K562 (cell line): ENCODE measurements at regions not wholly inside any gene's neighbourhood (a gene's known extent, or its start where the extent isn't known, plus 50 kb on each side); places are given as distances from the start of the nearest gene placed in this dataset.

Source experiments
- ATAC-seq: fragments of 200-7000 bp; cut with Tn5 transposase; 3 replicates; pipeline ENCODE4 v1.9.1; 2020; ENCODE audit warnings: moderate library complexity
- BruUV-seq: library from RNA; stranded (reverse); fragments of 400-500 nt; replicated peaks from 2 replicates; lab custom pipeline; 2021; lab: Mats Ljungman, UMichigan
- CTCF ChIA-PET: fragments of 300-600 bp; formaldehyde crosslinking; extraction: SDS; loops from one replicate; lab custom pipeline; 2021; ENCODE audit warnings: low intra/inter-chr PET ratio; lab: Yijun Ruan, JAX
- POLR2A ChIA-PET: fragments of 300-600, 350-650 bp; sonication (Branson Sonifier 250); formaldehyde crosslinking; extraction: SDS; loops from one replicate; lab custom pipeline; 2021; ENCODE audit warnings: antibody characterized with exemption, inconsistent platforms; lab: Yijun Ruan, JAX
- DNase-seq, 4 experiments: peaks; one replicate each; pipeline versions ENCODE4 v3.0.0 to v3.0.0-alpha.2; 2011 to 2018; ENCODE audit warnings: low spot score in 3 of 4, mixed read lengths in 3 of 4; ENCODE audit errors: extremely low read depth in 1 of 4
- FAIRE-seq: peaks from 2 replicates; lab custom pipeline; 2011; peaks lifted over from hg19 to GRCh38; lab: Jason Lieb, UNC
- H2AFZ ChIP-seq: 2 replicates; pipeline ENCODE4 v1.6.0; 2011; ENCODE audit warnings: low read depth, low read length, control low read depth, inconsistent platforms
- H3K27ac ChIP-seq: fragments of 200-600 bp; 3 replicates; pipeline ENCODE4 v1.8.0; 2011; ENCODE audit warnings: low read depth, mild to moderate bottlenecking, control low read depth, inconsistent platforms, low read length, moderate library complexity, mixed read lengths; ENCODE audit errors: extremely low read depth
- H3K27me3 ChIP-seq, 2 experiments: fragments of 300-600 bp in 1 of 2; 2 replicates in 1 of 2; 3 replicates in 1 of 2; pipeline versions ENCODE4 v1.6.0 to v1.8.0; 2011; ENCODE audit warnings: inconsistent platforms in 2 of 2, low read length in 2 of 2, mild to moderate bottlenecking in 1 of 2, mixed read lengths in 1 of 2, moderate library complexity in 1 of 2; ENCODE audit not compliant: control insufficient read depth in 2 of 2, insufficient read depth in 2 of 2
- H3K36me3 ChIP-seq: fragments of 300-600 bp; 3 replicates; pipeline ENCODE4 v1.8.0; 2011; ENCODE audit warnings: mild to moderate bottlenecking, low read length, inconsistent platforms; ENCODE audit not compliant: control insufficient read depth, insufficient read depth
- H3K4me1 ChIP-seq, 2 experiments: fragments of 200-600 bp in 1 of 2; replicated peaks in 1 of 2; 2 replicates in 1 of 2; 3 replicates in 1 of 2; pipeline versions ENCODE4 v1.5.1 to v1.8.0; 2011; ENCODE audit warnings: inconsistent platforms in 2 of 2, low read length in 2 of 2, mild to moderate bottlenecking in 1 of 2, mixed read lengths in 1 of 2, moderate library complexity in 1 of 2; ENCODE audit not compliant: control insufficient read depth in 2 of 2, insufficient read depth in 2 of 2
- H3K4me2 ChIP-seq: 2 replicates; pipeline ENCODE4 v1.6.1; 2011; ENCODE audit warnings: low read length, control low read depth, inconsistent platforms, mixed read lengths; ENCODE audit not compliant: insufficient read depth
- H3K4me3 ChIP-seq: fragments of 200-600 bp; sonication (generic), shearing (Covaris generic); 2 replicates; pipeline ENCODE4 v1.5.1; 2016; ENCODE audit warnings: control low read depth, inconsistent platforms
- H3K79me2 ChIP-seq: fragments of 200-600 bp; 3 replicates; pipeline ENCODE4 v1.8.0; 2011; ENCODE audit warnings: low read length, inconsistent platforms; ENCODE audit not compliant: control insufficient read depth, insufficient read depth
- H3K9ac ChIP-seq, 2 experiments: 2 replicates each; pipeline versions ENCODE4 v1.6.0 to v1.6.1; 2011; ENCODE audit warnings: low read depth in 2 of 2, low read length in 2 of 2, control low read depth in 1 of 2, inconsistent platforms in 1 of 2, mild to moderate bottlenecking in 1 of 2, mixed read lengths in 1 of 2; ENCODE audit not compliant: insufficient read depth in 1 of 2
- H3K9me1 ChIP-seq: one replicate; pipeline ENCODE4 v1.6.0; 2011; ENCODE audit warnings: inconsistent platforms, mild to moderate bottlenecking, low read length, moderate library complexity; ENCODE audit not compliant: control insufficient read depth, insufficient read depth
- H3K9me3 ChIP-seq: replicated peaks from 2 replicates; pipeline ENCODE4 v1.5.1; 2011; ENCODE audit warnings: low read depth, low read length, inconsistent platforms; ENCODE audit not compliant: control insufficient read depth, insufficient read depth
- H4K20me1 ChIP-seq: replicated peaks from 2 replicates; pipeline ENCODE4 v1.6.1; 2011; ENCODE audit warnings: low read length, inconsistent platforms, mixed read lengths; ENCODE audit not compliant: control insufficient read depth, insufficient read depth
- IFI16 ChIP-seq: fragments of 250-450 bp; sonication (Bioruptor Pico); IDR thresholded peaks from 2 replicates; pipeline ENCODE4 v2.1.2; 2022; ENCODE audit warnings: mild to moderate bottlenecking, inconsistent platforms
- NELFE ChIP-seq: IDR thresholded peaks from 2 replicates; pipeline ENCODE4 v1.6.1; 2011; ENCODE audit warnings: mild to moderate bottlenecking; ENCODE audit not compliant: insufficient read depth, insufficient read length
- ZNF121 ChIP-seq: sonication (generic); formaldehyde crosslinking; conservative IDR thresholded peaks from 2 replicates; pipeline ENCODE4 v1.8.0; 2022; ENCODE audit warnings: missing genetic modification reagents
- ZNF431 ChIP-seq: sonication (generic); formaldehyde crosslinking; IDR thresholded peaks from 2 replicates; pipeline ENCODE4 v1.8.0; 2022; ENCODE audit warnings: mild to moderate bottlenecking, missing genetic modification reagents
- ZNF717 ChIP-seq: fragments of 250-450 bp; sonication (Bioruptor Pico); IDR thresholded peaks from 2 replicates; pipeline ENCODE4 v1.5.0; 2021
- WGBS: fragments of 100-300 bp; shearing (Covaris generic); methylation state at CpG from one replicate; pipeline ENCODE4 v1.1.6; 2016; ENCODE audit warnings: low coverage, mixed read lengths; ENCODE audit not compliant: insufficient coverage; ENCODE audit errors: missing lambda C conversion rate; 5-methylcytosine and 5-hydroxymethylcytosine counted together
- in situ Hi-C: fragments of 300-500 bp; cut with MboI; formaldehyde crosslinking; loops from 4 replicates; pipeline ENCODE4 v1.15.0; 2018; ENCODE audit warnings: inconsistent platforms, mixed read lengths
- intact Hi-C: fragments of 100-400 bp; cut with micrococcal nuclease; formaldehyde crosslinking; loops from 2 replicates; pipeline ENCODE4 v1.14.2; 2022
- TF ChIP-seq, protein P1 (sequence below): fragments of 250-450 bp; sonication (Bioruptor Pico); IDR thresholded peaks from 2 replicates; pipeline ENCODE4 v1.8.0; 2022; ENCODE audit warnings: inconsistent platforms, mild to moderate bottlenecking, moderate library complexity, borderline replicate concordance
- TF ChIP-seq, protein P2 (sequence below): sonication (generic); formaldehyde crosslinking; IDR thresholded peaks from 2 replicates; pipeline ENCODE4 v1.8.1; 2023; ENCODE audit warnings: mild to moderate bottlenecking, missing genetic modification reagents

DNA sequence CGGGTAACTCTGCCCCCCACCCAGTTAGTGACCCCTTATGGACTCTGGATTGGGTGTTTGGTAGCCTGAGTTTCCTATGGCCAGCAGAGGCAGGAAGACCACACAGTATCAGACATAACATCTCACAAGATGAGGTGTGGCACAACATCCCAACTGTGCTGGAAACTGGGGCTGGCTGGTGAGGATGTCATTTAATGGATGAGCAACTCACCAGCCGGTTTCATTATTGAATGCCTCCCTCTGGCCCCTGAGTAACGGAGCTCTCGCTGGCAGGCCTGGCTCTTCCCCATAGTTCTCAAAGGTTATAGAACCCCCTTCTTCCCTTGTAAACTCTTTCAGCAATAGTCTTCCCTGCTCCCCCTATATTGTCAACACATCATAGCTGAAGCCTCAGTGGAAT lies 195.0 kb downstream of the BCL11A start (continued):
- TF ChIP-seq, protein P1, sequence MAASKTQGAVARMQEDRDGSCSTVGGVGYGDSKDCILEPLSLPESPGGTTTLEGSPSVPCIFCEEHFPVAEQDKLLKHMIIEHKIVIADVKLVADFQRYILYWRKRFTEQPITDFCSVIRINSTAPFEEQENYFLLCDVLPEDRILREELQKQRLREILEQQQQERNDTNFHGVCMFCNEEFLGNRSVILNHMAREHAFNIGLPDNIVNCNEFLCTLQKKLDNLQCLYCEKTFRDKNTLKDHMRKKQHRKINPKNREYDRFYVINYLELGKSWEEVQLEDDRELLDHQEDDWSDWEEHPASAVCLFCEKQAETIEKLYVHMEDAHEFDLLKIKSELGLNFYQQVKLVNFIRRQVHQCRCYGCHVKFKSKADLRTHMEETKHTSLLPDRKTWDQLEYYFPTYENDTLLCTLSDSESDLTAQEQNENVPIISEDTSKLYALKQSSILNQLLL (CRISPR knock-in tag) = no peak
- TF ChIP-seq, all 486 proteins: peak for 0

DNA sequence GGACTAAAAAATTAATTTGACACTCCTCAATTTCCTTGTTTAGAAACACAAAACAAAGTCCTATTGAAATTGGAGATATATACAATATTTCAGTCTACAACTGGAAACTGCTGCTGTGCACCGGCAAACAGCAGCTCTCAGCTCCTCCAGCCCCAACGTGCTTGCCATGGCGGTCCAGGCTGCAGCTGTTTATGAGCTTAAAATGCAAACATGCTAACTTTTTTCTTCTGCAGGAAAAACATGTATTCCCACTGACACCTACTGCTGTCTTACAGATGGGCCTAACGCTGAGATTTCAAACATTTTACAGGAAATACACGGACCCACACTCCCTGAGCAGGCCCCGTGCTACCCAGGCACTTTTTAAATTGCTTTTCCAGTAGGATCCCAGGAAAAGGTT lies 195.5 kb downstream of the BCL11A start:
- ATAC-seq = no peak
- no peak for DNase-seq
- FAIRE-seq = no peak
- WGBS = 0% methylated on average over 5 of the region's 6 CpGs
- H3K27me3 ChIP-seq = peaks cover 4 to 8% of the 10 kb centered on the region in 2 experiments; a peak in 2 of 5 replicates
- no peak overlapping the region for H3K27ac ChIP-seq
- H3K4me1 ChIP-seq = no peaks in the 10 kb centered on the region
- H4K20me1 ChIP-seq = no peaks in the 10 kb centered on the region
- CTCF ChIA-PET = no interaction called here
- intact Hi-C loops = no loop called here
- no peak for TF ChIP-seq ZNF431 (CRISPR knock-in tag)
- no peak for TF ChIP-seq NELFE
- TF ChIP-seq ZNF717 = no peak
- no peak for TF ChIP-seq ZNF121 (CRISPR knock-in tag)
- no peak for TF ChIP-seq IFI16 (CRISPR knock-in tag)
- TF ChIP-seq, protein P2, sequence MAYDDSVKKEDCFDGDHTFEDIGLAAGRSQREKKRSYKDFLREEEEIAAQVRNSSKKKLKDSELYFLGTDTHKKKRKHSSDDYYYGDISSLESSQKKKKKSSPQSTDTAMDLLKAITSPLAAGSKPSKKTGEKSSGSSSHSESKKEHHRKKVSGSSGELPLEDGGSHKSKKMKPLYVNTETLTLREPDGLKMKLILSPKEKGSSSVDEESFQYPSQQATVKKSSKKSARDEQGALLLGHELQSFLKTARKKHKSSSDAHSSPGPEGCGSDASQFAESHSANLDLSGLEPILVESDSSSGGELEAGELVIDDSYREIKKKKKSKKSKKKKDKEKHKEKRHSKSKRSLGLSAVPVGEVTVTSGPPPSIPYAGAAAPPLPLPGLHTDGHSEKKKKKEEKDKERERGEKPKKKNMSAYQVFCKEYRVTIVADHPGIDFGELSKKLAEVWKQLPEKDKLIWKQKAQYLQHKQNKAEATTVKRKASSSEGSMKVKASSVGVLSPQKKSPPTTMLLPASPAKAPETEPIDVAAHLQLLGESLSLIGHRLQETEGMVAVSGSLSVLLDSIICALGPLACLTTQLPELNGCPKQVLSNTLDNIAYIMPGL (CRISPR knock-in tag) = no peak
- POLR2A ChIA-PET = no interaction called here
- no peak overlapping the region for H2AFZ ChIP-seq
- no TSS peak for BruUV-seq
- H3K4me3 ChIP-seq = no peak overlapping the region
- no peaks in the 10 kb centered on the region for H3K9me1 ChIP-seq
- no peak overlapping the region for H3K4me2 ChIP-seq
- H3K36me3 ChIP-seq = no peaks in the 10 kb centered on the region
- in situ Hi-C loops = no loop called here
- no peak overlapping the region for H3K9ac ChIP-seq
- no peaks in the 10 kb centered on the region for H3K9me3 ChIP-seq
- H3K79me2 ChIP-seq = no peaks in the 10 kb centered on the region
